OCI-LY3 (cell line): ENCODE measurements at regions not wholly inside any gene's neighbourhood (a gene's known extent, or its start where the extent isn't known, plus 50 kb on each side); places are given as distances from the start of the nearest gene placed in this dataset.

Experiments used
- H2AFZ ChIP-seq: fragments of 200-600, 300-600 bp; shearing (Covaris generic); 2 replicates; pipeline ENCODE4 v1.6.0; 2014; ENCODE audit warnings: antibody characterized with exemption, low read depth, low read length
- H3K27ac ChIP-seq: fragments of 200-600, 300-600 bp; sonication (generic); 2 replicates; pipeline ENCODE4 v1.5.1; 2014; ENCODE audit warnings: mild to moderate bottlenecking, low read length, moderate library complexity, mixed read lengths
- H3K27me3 ChIP-seq: fragments of 200-600, 300-600 bp; sonication (generic); 2 replicates; pipeline ENCODE4 v1.6.1; 2014; ENCODE audit warnings: low read depth, low read length, mixed read lengths
- H3K36me3 ChIP-seq: fragments of 200-600, 300-600 bp; sonication (generic); replicated peaks from 2 replicates; pipeline ENCODE3; 2014; ENCODE audit warnings: low read depth, low read length, mixed read lengths
- H3K4me1 ChIP-seq: fragments of 300-600, 200-600 bp; sonication (generic); 2 replicates; pipeline ENCODE4 v1.6.1; 2014; ENCODE audit warnings: low read length, mixed read lengths
- H3K4me2 ChIP-seq: fragments of 200-600, 300-600 bp; sonication (generic); 2 replicates; pipeline ENCODE4 v1.6.1; 2014; ENCODE audit warnings: low read length, mixed read lengths
- H3K4me3 ChIP-seq: fragments of 300-600, 200-600 bp; sonication (generic); 2 replicates; pipeline ENCODE4 v1.5.1; 2014; ENCODE audit warnings: antibody characterized with exemption, mild to moderate bottlenecking, low read length, moderate library complexity
- H3K79me2 ChIP-seq: fragments of 300-600, 200-600 bp; shearing (Covaris generic); 2 replicates; pipeline ENCODE4 v1.6.1; 2014; ENCODE audit warnings: mild to moderate bottlenecking, low read length, mixed read lengths
- H3K9ac ChIP-seq: fragments of 300-600, 200-600 bp; shearing (Covaris generic); 2 replicates; pipeline ENCODE4 v1.6.0; 2014; ENCODE audit warnings: mild to moderate bottlenecking, low read length, moderate library complexity
- H3K9me3 ChIP-seq: fragments of 200-600, 300-600 bp; shearing (Covaris generic); 2 replicates; pipeline ENCODE4 v1.6.1; 2014; ENCODE audit warnings: low read length, mixed read lengths; ENCODE audit not compliant: insufficient read depth
- H4K20me1 ChIP-seq: fragments of 200-600, 300-600 bp; sonication (generic); 2 replicates; pipeline ENCODE4 v1.6.1; 2016; ENCODE audit warnings: low read length, mixed read lengths; ENCODE audit not compliant: insufficient read depth
- EZH2phosphoT487 ChIP-seq: fragments of 200-600 bp; shearing (Covaris generic); IDR thresholded peaks from 2 replicates; pipeline ENCODE4 v1.6.1; 2018; ENCODE audit warnings: antibody characterized with exemption, mixed run types, low read depth
- TF ChIP-seq, protein P1 (sequence below): fragments of 200-600, 300-600 bp; sonication (generic); IDR thresholded peaks from 2 replicates; pipeline ENCODE4 v1.5.1; 2014; ENCODE audit warnings: antibody characterized with exemption, low read length, low read depth

DNA sequence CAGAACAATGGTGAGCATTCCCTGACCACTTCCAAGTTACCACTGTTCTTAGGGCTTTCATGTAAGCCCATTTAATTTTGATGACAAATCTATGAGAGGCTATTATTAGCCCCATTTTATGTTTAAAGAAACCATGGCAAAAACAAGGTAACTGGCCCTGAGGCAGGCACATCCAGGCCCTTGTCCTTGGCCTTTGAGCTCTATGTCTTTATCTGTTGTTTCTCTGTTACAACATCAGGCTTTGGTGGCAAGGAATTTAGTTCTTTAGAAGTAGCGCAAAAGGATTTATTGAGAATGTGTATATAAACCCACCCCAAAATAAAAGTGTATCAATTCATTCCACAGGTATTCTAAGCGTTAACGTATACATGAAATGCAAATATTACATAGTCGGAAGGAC is 257.1 kb downstream of the HNMT start:
- Histone ChIP-seq H3K36me3 (no peaks in the 10 kb centered on the region), H3K27ac (no peak overlapping the region), H4K20me1 (no peaks in the 10 kb centered on the region), H3K27me3 (no peaks in the 10 kb centered on the region), H3K4me1 (no peaks in the 10 kb centered on the region), H3K4me2 (no peak overlapping the region), H2AFZ (no peak overlapping the region), H3K4me3 (no peak overlapping the region), H3K9me3 (no peaks in the 10 kb centered on the region), H3K79me2 (no peaks in the 10 kb centered on the region), H3K9ac (no peak overlapping the region)
- TF ChIP-seq, protein P1, sequence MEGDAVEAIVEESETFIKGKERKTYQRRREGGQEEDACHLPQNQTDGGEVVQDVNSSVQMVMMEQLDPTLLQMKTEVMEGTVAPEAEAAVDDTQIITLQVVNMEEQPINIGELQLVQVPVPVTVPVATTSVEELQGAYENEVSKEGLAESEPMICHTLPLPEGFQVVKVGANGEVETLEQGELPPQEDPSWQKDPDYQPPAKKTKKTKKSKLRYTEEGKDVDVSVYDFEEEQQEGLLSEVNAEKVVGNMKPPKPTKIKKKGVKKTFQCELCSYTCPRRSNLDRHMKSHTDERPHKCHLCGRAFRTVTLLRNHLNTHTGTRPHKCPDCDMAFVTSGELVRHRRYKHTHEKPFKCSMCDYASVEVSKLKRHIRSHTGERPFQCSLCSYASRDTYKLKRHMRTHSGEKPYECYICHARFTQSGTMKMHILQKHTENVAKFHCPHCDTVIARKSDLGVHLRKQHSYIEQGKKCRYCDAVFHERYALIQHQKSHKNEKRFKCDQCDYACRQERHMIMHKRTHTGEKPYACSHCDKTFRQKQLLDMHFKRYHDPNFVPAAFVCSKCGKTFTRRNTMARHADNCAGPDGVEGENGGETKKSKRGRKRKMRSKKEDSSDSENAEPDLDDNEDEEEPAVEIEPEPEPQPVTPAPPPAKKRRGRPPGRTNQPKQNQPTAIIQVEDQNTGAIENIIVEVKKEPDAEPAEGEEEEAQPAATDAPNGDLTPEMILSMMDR: no peak
- TF ChIP-seq EZH2phosphoT487: no peak

DNA sequence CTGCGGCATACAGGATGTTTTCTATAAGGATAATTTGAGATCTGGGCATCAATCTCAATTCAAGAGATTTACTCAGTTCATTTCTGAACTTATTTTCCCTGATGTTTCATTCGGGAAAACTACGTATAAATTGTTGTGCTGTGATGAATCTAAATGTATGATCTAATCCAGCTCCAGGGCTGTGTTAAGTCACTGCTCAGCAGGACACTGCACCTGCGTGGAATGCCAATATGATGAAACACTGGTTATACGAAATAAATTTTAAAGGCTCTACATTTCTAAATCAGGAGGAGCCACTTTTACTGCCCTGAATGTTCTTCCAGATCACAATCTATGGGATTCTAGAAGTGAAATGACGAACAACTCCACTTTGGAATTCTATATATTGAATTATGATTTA is 259.0 kb downstream of the HNMT start:
- TF ChIP-seq EZH2phosphoT487: no peak
- TF ChIP-seq, protein P1: no peak
- H3K9ac ChIP-seq: no peak overlapping the region
- H3K9me3 ChIP-seq: no peaks in the 10 kb centered on the region
- H3K36me3 ChIP-seq: no peaks in the 10 kb centered on the region
- H3K4me2 ChIP-seq: no peak overlapping the region
- H4K20me1 ChIP-seq: no peaks in the 10 kb centered on the region
- no peak overlapping the region for H3K27ac ChIP-seq
- no peak overlapping the region for H3K4me3 ChIP-seq
- no peaks in the 10 kb centered on the region for H3K4me1 ChIP-seq
- H3K27me3 ChIP-seq: no peaks in the 10 kb centered on the region
- no peaks in the 10 kb centered on the region for H3K79me2 ChIP-seq
- H2AFZ ChIP-seq: no peak overlapping the region

DNA sequence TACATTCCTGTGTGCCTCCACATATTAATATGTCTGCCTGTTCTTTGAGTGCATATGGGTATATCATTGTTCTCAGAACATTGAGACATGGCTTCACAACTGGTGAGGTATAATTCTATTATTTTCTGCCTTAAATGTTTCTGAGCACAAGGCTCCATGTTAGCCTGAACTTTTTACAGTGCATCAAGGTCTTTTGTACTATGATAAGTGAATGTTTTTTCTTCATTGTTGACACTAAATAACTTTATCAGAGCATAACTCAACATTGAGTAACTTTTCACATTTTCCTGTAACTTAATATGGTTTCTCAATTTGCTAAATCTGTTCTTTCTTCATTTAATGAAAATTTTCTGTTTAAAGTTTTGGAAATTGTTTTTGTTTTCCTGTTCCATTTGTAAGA is 262.9 kb downstream of the HNMT start:
- no peak overlapping the region for H3K9ac ChIP-seq
- no peak overlapping the region for H2AFZ ChIP-seq
- H3K27me3 ChIP-seq: no peaks in the 10 kb centered on the region
- H3K9me3 ChIP-seq: no peaks in the 10 kb centered on the region
- H3K4me1 ChIP-seq: no peaks in the 10 kb centered on the region
- TF ChIP-seq, protein P1: no peak
- no peak for TF ChIP-seq EZH2phosphoT487
- no peak overlapping the region for H3K4me3 ChIP-seq
- no peaks in the 10 kb centered on the region for H4K20me1 ChIP-seq
- no peak overlapping the region for H3K4me2 ChIP-seq
- no peaks in the 10 kb centered on the region for H3K79me2 ChIP-seq
- H3K27ac ChIP-seq: no peak overlapping the region
- no peaks in the 10 kb centered on the region for H3K36me3 ChIP-seq

DNA sequence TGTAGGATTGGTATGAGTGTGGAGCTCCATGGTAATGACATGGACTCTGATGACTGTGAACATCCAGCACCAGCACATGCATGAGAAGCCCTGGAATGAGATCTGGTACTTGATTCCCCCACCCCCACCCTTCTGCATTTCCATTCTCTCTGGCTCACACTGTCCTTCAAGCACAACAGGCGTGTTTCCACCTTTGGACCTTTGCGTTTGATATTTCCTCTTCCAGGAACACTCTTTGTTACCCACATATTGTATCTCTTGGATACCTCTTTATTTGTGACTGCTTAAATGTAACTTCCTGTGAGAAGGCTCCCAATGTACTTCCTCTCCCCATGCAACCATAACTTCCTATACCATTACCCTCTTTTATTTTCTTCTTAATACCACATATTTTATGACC is 263.8 kb downstream of the HNMT start:
- H3K36me3 ChIP-seq: no peaks in the 10 kb centered on the region
- no peak overlapping the region for H3K9ac ChIP-seq
- no peaks in the 10 kb centered on the region for H3K27me3 ChIP-seq
- no peaks in the 10 kb centered on the region for H3K79me2 ChIP-seq
- no peak overlapping the region for H2AFZ ChIP-seq
- H3K4me1 ChIP-seq: no peaks in the 10 kb centered on the region
- no peak for TF ChIP-seq EZH2phosphoT487
- TF ChIP-seq, protein P1: no peak
- H3K4me3 ChIP-seq: no peak overlapping the region
- H3K9me3 ChIP-seq: no peaks in the 10 kb centered on the region
- no peak overlapping the region for H3K27ac ChIP-seq
- H4K20me1 ChIP-seq: no peaks in the 10 kb centered on the region
- no peak overlapping the region for H3K4me2 ChIP-seq
